ENCODE measurements at regions not wholly inside any gene's neighbourhood (a gene's known extent, or its start where the extent isn't known, plus 50 kb on each side); places are given as distances from the start of the nearest gene placed in this dataset.

GRCh38 chr15:57792724-57793449 lies 86.4 kb downstream of the POLR2M start:
- H3K9me3 Mint-ChIP-seq (ENCODE audit: unreplicated experiment), result no peaks in the 10 kb centered on the region
- no peaks in the 10 kb centered on the region for H3K27me3 Mint-ChIP-seq (ENCODE audit: insufficient read depth, unreplicated experiment)
- no peak overlapping the region for H3K27ac Mint-ChIP-seq (ENCODE audit: low read depth, unreplicated experiment)
- H3K36me3 Mint-ChIP-seq (ENCODE audit: insufficient read depth, unreplicated experiment), result no peaks in the 10 kb centered on the region
- H3K4me3 Mint-ChIP-seq (ENCODE audit: unreplicated experiment), result no peak overlapping the region
- ChIA-PET CTCF (interaction anchor here (1.0 to 1.4 kb wide), 3 partner anchors 68 to 390 kb away, joined by 3 to 4 read pairs (median 4); no protein-coding TSS in a partner anchor), POLR2A (no interaction called here)
- no TSS peak for BruUV-seq (replicated peaks)
- TF ChIP-seq CTCF (IDR thresholded peaks at IDR 0.05; ENCODE audit: unreplicated experiment), result no peak
- DNase-seq (ENCODE audit: unreplicated experiment), result no peak
- intact Hi-C loops (cut with micrococcal nuclease), result no loop called here
- H3K4me1 Mint-ChIP-seq (ENCODE audit: insufficient read depth, unreplicated experiment), result no peaks in the 10 kb centered on the region

- ChIA-PET POLR2A (no interaction called here), CTCF (interaction anchor here (0.6 to 1.7 kb wide), 2 partner anchors 65 to 276 kb away, joined by 3 to 8 read pairs; no protein-coding TSS in a partner anchor)
- Mint-ChIP-seq H3K4me1 (ENCODE audit: insufficient read depth, unreplicated experiment) (no peaks in the 10 kb centered on the region), H3K27me3 (ENCODE audit: insufficient read depth, unreplicated experiment) (no peaks in the 10 kb centered on the region), H3K27ac (ENCODE audit: low read depth, unreplicated experiment) (no peak overlapping the region), H3K36me3 (ENCODE audit: insufficient read depth, unreplicated experiment) (no peaks in the 10 kb centered on the region), H3K4me3 (ENCODE audit: unreplicated experiment) (no peak overlapping the region), H3K9me3 (ENCODE audit: unreplicated experiment) (no peaks in the 10 kb centered on the region)
- no peak for DNase-seq (ENCODE audit: unreplicated experiment)
- intact Hi-C loops (cut with micrococcal nuclease), result no loop called here
- no TSS peak for BruUV-seq (replicated peaks)
- no peak for TF ChIP-seq CTCF (IDR thresholded peaks at IDR 0.05; ENCODE audit: unreplicated experiment)
Measured at GRCh38 chr15:57795261-57795660, 88.7 kb downstream of the POLR2M start.

- H3K9me3 Mint-ChIP-seq (ENCODE audit: unreplicated experiment), result no peaks in the 10 kb centered on the region
- H3K36me3 Mint-ChIP-seq (ENCODE audit: insufficient read depth, unreplicated experiment), result no peaks in the 10 kb centered on the region
- H3K4me3 Mint-ChIP-seq (ENCODE audit: unreplicated experiment), result no peak overlapping the region
- TF ChIP-seq CTCF (IDR thresholded peaks at IDR 0.05; ENCODE audit: unreplicated experiment), result no peak
- no peak overlapping the region for H3K27ac Mint-ChIP-seq (ENCODE audit: low read depth, unreplicated experiment)
- H3K4me1 Mint-ChIP-seq (ENCODE audit: insufficient read depth, unreplicated experiment), result no peaks in the 10 kb centered on the region
- ChIA-PET POLR2A (no interaction called here), CTCF (interaction anchor here (1.1 kb wide), 1 partner anchor 271 kb away, joined by 3 read pairs; no protein-coding TSS in a partner anchor)
- no TSS peak for BruUV-seq (replicated peaks)
- H3K27me3 Mint-ChIP-seq (ENCODE audit: insufficient read depth, unreplicated experiment), result no peaks in the 10 kb centered on the region
- no peak for DNase-seq (ENCODE audit: unreplicated experiment)
- intact Hi-C loops (cut with micrococcal nuclease), result no loop called here
Measured at GRCh38 chr15:57796146-57796545, 89.6 kb downstream of the POLR2M start.

- intact Hi-C loops (cut with micrococcal nuclease), result no loop called here
- BruUV-seq (replicated peaks), result no TSS peak
- no peaks in the 10 kb centered on the region for H3K36me3 Mint-ChIP-seq (ENCODE audit: insufficient read depth, unreplicated experiment)
- no peak overlapping the region for H3K27ac Mint-ChIP-seq (ENCODE audit: low read depth, unreplicated experiment)
- H3K4me1 Mint-ChIP-seq (ENCODE audit: insufficient read depth, unreplicated experiment), result no peaks in the 10 kb centered on the region
- ChIA-PET CTCF (interaction anchor here (0.6 to 1.2 kb wide), 3 partner anchors 18 to 270 kb away, joined by 3 read pairs; no protein-coding TSS in a partner anchor), POLR2A (no interaction called here)
- H3K9me3 Mint-ChIP-seq (ENCODE audit: unreplicated experiment), result no peaks in the 10 kb centered on the region
- H3K27me3 Mint-ChIP-seq (ENCODE audit: insufficient read depth, unreplicated experiment), result no peaks in the 10 kb centered on the region
- H3K4me3 Mint-ChIP-seq (ENCODE audit: unreplicated experiment), result no peak overlapping the region
- DNase-seq (ENCODE audit: unreplicated experiment), result no peak
- no peak for TF ChIP-seq CTCF (IDR thresholded peaks at IDR 0.05; ENCODE audit: unreplicated experiment)
Measured at GRCh38 chr15:57797110-57797509, 90.6 kb downstream of the POLR2M start.

All from MCF 10A (cell line).